Right cardiac atrium (tissue), 5 donors: ENCODE measurements at regions not wholly inside any gene's neighbourhood (a gene's known extent, or its start where the extent isn't known, plus 50 kb on each side); places are given as distances from the start of the nearest gene placed in this dataset.

ENCODE experiments used
- ATAC-seq, 2 donors: fragments of 200-7000 bp; cut with Tn5 transposase; one replicate each; pipeline versions ENCODE4 v1.8.0 to v1.9.1; 2020; ENCODE audit warnings: moderate library complexity in 2 of 2, mild to moderate bottlenecking in 1 of 2
- DNase-seq, 3 donors: peaks; one replicate each; pipeline ENCODE4 v3.0.0-alpha.2; 2020
- H3K27ac ChIP-seq: one replicate; pipeline ENCODE4 v1.5.1; 2013; ENCODE audit warnings: mild to moderate bottlenecking, low read length, control low read depth, moderate library complexity
- H3K27me3 ChIP-seq: one replicate; pipeline ENCODE4 v1.6.1; 2013; ENCODE audit not compliant: control insufficient read depth, insufficient read depth
- H3K4me1 ChIP-seq: one replicate; pipeline ENCODE4 v1.6.1; 2013; ENCODE audit warnings: low read length; ENCODE audit not compliant: control insufficient read depth, insufficient read depth
- H3K4me3 ChIP-seq: one replicate; pipeline ENCODE4 v1.5.1; 2013; ENCODE audit warnings: low read length, control low read depth
- H3K9me3 ChIP-seq: one replicate; pipeline ENCODE4 v1.6.1; 2013; ENCODE audit warnings: low read length; ENCODE audit not compliant: control insufficient read depth
- WGBS: extraction: QIAGEN DNeasy Blood & Tissue Kit; methylation state at CpG from one replicate; pipeline ENCODE4 v1.1.7; 2013; 5-methylcytosine and 5-hydroxymethylcytosine counted together
- intact Hi-C, 4 donors: fragments of 100-400 bp; cut with DNase I; formaldehyde crosslinking; loops; one replicate each; pipeline versions ENCODE4 v1.11.0 to v1.14.0; 2022 to 2023
- donor health status: healthy with polysubstance abuse.
- donor health status: DM: no; HTN: yes; CAD: no.
- donor health status: DM: no; HTN: no; CAD: no.
- donor health status: DM: no; HTN: yes; CAD: no; lungs with severe emphysema.
- donor health status: DM: yes; HTN: yes; CAD: no.

GRCh38 chr5:88485531-88485930 is 216.9 kb upstream of the TMEM161B start:
- no peak overlapping the region for H3K4me3 ChIP-seq
- no peak for ATAC-seq
- H3K9me3 ChIP-seq: no peaks in the 10 kb centered on the region
- intact Hi-C loops: no loop called here
- H3K27ac ChIP-seq: no peak overlapping the region
- 80% methylated on average over 1 of the region's 1 CpG for WGBS
- DNase-seq: no peak
- no peaks in the 10 kb centered on the region for H3K27me3 ChIP-seq
- no peaks in the 10 kb centered on the region for H3K4me1 ChIP-seq

- intact Hi-C loops: no loop called here
- Histone ChIP-seq H3K4me3 (no peak overlapping the region), H3K9me3 (no peaks in the 10 kb centered on the region), H3K4me1 (no peaks in the 10 kb centered on the region), H3K27me3 (no peaks in the 10 kb centered on the region), H3K27ac (no peak overlapping the region)
- DNase-seq (no peak), ATAC-seq (no peak)
- 74% methylated on average over 10 of the region's 10 CpGs for WGBS
Measured at GRCh38 chr5:88483964-88484672, 215.5 kb upstream of the TMEM161B start.

DNA sequence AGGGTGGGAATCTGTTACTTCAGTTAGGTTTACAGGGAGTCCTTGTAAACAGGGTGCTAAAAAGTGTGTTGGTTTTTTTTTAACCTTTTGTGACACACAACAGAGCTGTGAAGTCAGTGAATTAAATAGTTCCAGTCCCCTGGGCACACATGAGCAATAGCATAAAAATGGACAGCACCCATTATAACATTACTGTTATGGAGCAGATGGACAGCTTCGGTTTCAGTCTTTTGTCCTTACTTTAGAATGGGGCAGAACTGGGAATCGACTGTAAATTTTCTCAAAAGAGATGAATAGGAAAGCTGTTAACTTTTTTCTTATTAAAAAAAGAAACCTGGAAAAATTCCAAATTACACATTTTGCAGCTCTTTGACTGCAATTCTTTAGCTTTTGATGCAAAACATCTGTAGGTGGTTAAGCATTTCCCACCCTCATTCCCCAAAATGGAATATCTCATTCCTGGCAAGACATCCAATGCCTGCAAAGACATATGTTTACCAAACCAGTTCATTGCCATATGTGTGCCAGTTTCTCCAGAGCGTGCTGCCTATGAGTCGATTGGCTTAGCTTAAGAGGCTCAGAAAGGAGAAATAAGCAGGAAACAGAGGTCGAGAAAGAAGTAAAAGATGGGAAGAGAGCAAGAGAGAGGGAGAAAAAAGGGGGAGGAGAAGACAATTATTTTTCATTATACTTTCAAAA is 212.3 kb upstream of the TMEM161B start:
- DNase-seq (no peak), ATAC-seq (no peak)
- no peaks in the 10 kb centered on the region for H3K9me3 ChIP-seq
- no peaks in the 10 kb centered on the region for H3K27me3 ChIP-seq
- intact Hi-C loops: no loop called here
- WGBS: 49% methylated on average over 5 of the region's 5 CpGs
- no peak overlapping the region for H3K4me3 ChIP-seq
- no peak overlapping the region for H3K27ac ChIP-seq
- no peaks in the 10 kb centered on the region for H3K4me1 ChIP-seq

DNA sequence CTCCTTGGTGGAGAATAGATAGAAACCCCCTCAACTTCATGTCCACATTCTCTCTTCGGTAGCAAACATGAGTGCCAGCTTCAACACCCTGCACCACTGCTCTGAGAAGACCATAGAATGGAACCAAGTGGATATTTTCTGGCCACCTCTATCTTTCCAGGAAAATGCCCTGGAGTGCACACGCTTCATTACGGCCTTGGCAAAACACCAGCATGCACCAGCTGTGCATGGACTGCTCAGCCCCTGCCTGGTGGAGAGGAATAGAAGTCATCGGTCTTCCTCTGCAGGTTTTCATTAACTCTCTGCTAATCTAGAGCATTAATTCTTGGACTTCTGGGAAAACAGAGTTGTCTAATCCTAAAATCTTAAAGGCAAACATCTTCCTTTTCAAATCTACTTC is 211.6 kb upstream of the TMEM161B start:
- WGBS: 51% methylated on average over 4 of the region's 4 CpGs
- intact Hi-C loops: no loop called here
- Histone ChIP-seq H3K4me1 (no peaks in the 10 kb centered on the region), H3K27ac (no peak overlapping the region), H3K27me3 (no peaks in the 10 kb centered on the region), H3K9me3 (no peaks in the 10 kb centered on the region), H3K4me3 (no peak overlapping the region)
- no peak for ATAC-seq
- DNase-seq: peak in 1 of 3 donors; percentile 41

DNA sequence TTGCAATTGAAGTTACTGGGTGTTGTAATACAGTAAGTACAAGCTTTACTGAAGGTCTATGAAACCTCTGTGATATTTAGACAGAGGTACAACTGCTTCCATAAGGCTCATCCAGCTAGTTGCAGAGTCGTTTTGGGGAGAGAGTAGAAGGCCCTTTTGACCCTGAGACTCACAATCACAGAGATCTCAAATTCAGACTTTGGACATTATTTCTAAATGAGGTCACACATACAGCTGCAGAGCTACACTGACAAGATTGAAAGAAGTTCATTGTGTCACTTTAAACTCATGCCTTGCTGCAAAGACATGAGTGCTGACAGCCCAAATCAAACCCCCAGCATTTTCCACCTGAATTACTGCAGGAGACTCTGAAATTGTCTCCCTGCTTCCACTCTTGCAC is 205.9 kb upstream of the TMEM161B start:
- Histone ChIP-seq H3K27ac (no peak overlapping the region), H3K4me1 (no peaks in the 10 kb centered on the region), H3K9me3 (no peaks in the 10 kb centered on the region), H3K4me3 (no peak overlapping the region), H3K27me3 (no peaks in the 10 kb centered on the region)
- no peak for DNase-seq
- intact Hi-C loops: no loop called here
- no peak for ATAC-seq
- 10% methylated on average over 1 of the region's 1 CpG for WGBS

DNA sequence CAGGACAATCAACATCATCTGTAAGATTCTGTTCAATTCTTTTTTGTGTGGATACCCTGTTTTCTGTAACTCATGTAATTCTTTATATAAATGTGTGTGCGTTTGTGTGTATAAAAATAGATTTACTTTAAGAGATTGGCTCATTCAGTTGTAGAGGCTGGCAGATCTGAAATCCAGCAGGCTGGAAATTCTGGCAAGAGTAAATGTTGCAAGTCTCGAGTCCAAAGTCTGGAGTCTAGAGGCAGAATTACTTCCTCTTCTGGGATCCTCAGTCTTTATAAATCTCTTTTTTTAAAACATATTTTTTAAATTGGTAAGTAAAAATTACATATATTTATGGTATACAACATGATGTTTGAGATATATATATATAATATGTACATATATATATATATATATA is 202.1 kb upstream of the TMEM161B start:
- WGBS: 77% methylated on average over 2 of the region's 2 CpGs
- Histone ChIP-seq H3K4me1 (no peaks in the 10 kb centered on the region), H3K27ac (no peak overlapping the region), H3K27me3 (no peaks in the 10 kb centered on the region), H3K4me3 (no peak overlapping the region), H3K9me3 (no peaks in the 10 kb centered on the region)
- intact Hi-C loops: no loop called here
- DNase-seq (no peak), ATAC-seq (no peak)

DNA sequence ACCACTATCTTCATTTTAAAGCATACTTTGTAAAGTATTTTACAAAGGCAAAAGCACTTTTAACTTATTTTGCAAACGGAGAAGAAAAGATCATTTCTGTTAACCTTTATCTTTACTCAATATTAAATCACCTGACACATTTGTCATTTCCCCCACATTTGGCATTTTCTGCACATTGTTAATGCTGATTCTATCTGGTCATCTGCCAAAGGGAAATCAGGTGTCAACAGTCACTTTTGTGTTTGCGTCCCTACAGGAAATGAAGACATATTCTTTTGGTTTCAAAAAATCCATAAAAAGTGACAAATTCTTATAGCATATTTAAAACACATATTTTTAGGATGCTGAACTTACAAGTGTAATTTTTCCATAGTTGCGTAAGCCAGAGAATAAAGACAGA is 191.3 kb upstream of the TMEM161B start:
- DNase-seq: no peak
- Histone ChIP-seq H3K27me3 (no peaks in the 10 kb centered on the region), H3K9me3 (no peaks in the 10 kb centered on the region), H3K4me1 (no peaks in the 10 kb centered on the region), H3K27ac (no peak overlapping the region), H3K4me3 (no peak overlapping the region)
- intact Hi-C loops: no loop called here
- 69% methylated on average over 3 of the region's 3 CpGs for WGBS
- ATAC-seq: no peak

GRCh38 chr5:88452820-88453219 is 184.2 kb upstream of the TMEM161B start:
- DNase-seq (no peak), ATAC-seq (no peak)
- Histone ChIP-seq H3K27me3 (no peaks in the 10 kb centered on the region), H3K9me3 (no peaks in the 10 kb centered on the region), H3K4me1 (no peaks in the 10 kb centered on the region), H3K4me3 (no peak overlapping the region), H3K27ac (no peak overlapping the region)
- intact Hi-C loops: no loop called here
- 24% methylated on average over 1 of the region's 1 CpG for WGBS

DNA sequence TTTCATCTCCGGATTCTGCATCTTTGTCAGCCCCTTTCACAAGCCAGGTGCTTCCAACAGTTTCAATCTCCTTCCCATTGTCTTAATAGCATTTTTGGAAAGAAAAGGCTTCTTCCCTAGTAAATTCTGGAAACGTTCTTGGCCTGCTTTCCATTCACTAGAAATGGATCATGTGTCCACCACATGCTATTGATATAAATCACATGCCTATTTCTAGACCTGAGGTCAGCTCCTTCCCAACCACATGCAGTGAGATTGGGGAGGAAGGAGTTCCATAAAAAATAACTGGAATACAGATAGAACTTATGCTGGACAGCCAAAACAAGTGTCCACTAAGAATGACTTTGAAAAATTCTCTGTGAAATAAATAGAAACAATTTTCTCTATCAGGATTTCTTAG is 181.6 kb upstream of the TMEM161B start:
- intact Hi-C loops: no loop called here
- H3K4me3 ChIP-seq: no peak overlapping the region
- H3K4me1 ChIP-seq: no peaks in the 10 kb centered on the region
- ATAC-seq (no peak), DNase-seq (no peak)
- no peak overlapping the region for H3K27ac ChIP-seq
- H3K27me3 ChIP-seq: no peaks in the 10 kb centered on the region
- H3K9me3 ChIP-seq: no peaks in the 10 kb centered on the region
- WGBS: 56% methylated on average over 2 of the region's 2 CpGs

- intact Hi-C loops: no loop called here
- H3K27ac ChIP-seq: no peak overlapping the region
- no peaks in the 10 kb centered on the region for H3K9me3 ChIP-seq
- no peak overlapping the region for H3K4me3 ChIP-seq
- 55% methylated on average over 1 of the region's 1 CpG for WGBS
- ATAC-seq (no peak), DNase-seq (no peak)
- no peaks in the 10 kb centered on the region for H3K4me1 ChIP-seq
- no peaks in the 10 kb centered on the region for H3K27me3 ChIP-seq
Measured at GRCh38 chr5:88438006-88438405, 169.4 kb upstream of the TMEM161B start.

- Histone ChIP-seq H3K4me1 (no peaks in the 10 kb centered on the region), H3K4me3 (no peak overlapping the region), H3K27ac (no peak overlapping the region), H3K27me3 (no peaks in the 10 kb centered on the region), H3K9me3 (no peaks in the 10 kb centered on the region)
- ATAC-seq (no peak), DNase-seq (no peak)
- WGBS: 97% methylated on average over 2 of the region's 2 CpGs
- intact Hi-C loops: no loop called here
Measured at GRCh38 chr5:88436290-88436689, 167.6 kb upstream of the TMEM161B start.
